Stimulated activated naive CD8-positive, alpha-beta T cell treated with anti-CD3 and anti-CD28 coated beads, Interleukin-15, amount 100 ng/mL, for 72 hours (primary cell): ENCODE measurements at regions not wholly inside any gene's neighbourhood (a gene's known extent, or its start where the extent isn't known, plus 50 kb on each side); places are given as distances from the start of the nearest gene placed in this dataset.
"Not testable (repeated sequence)": the region's sequence is repeated elsewhere in the genome, so short reads cannot be mapped to it uniquely, and the experiment has no call there.

Source experiments
- ATAC-seq: fragments of 150-1000 bp; cut with Tn5 transposase; 2 replicates; pipeline ENCODE4 v1.10.0; 2021; ENCODE audit warnings: mild to moderate bottlenecking, moderate library complexity
- DNase-seq, 2 donors: peaks; one replicate each; pipeline ENCODE4 v3.0.0; 2021 to 2022
- H3K27ac Mint-ChIP-seq, 2 donors: one replicate each; pipeline ENCODE4 v1.8.0; 2022; ENCODE audit warnings: mild to moderate bottlenecking in 2 of 2, mixed read lengths in 2 of 2, moderate library complexity in 2 of 2
- H3K27me3 Mint-ChIP-seq: one replicate; pipeline ENCODE4 v1.8.0; 2022; ENCODE audit warnings: mixed read lengths
- H3K4me1 Mint-ChIP-seq: one replicate; pipeline ENCODE4 v1.8.0; 2022; ENCODE audit warnings: mild to moderate bottlenecking, mixed read lengths
- H3K4me3 Mint-ChIP-seq, 2 donors: one replicate each; pipeline ENCODE4 v1.8.0; 2022; ENCODE audit warnings: mild to moderate bottlenecking in 2 of 2, mixed read lengths in 2 of 2, moderate library complexity in 1 of 2
- H3K9me3 Mint-ChIP-seq, 2 donors: one replicate each; pipeline ENCODE4 v1.8.0; 2022; ENCODE audit warnings: mixed read lengths in 2 of 2

GRCh38 chr3:30475038-30475808 is 131.2 kb upstream of the TGFBR2 start:
- peaks cover 55% of the 10 kb centered on the region for H3K4me1 Mint-ChIP-seq
- H3K9me3 Mint-ChIP-seq, result peaks cover 8 to 10% of the 10 kb centered on the region in 2 donors
- peak overlapping the region; percentile 47 to 71 for H3K4me3 Mint-ChIP-seq
- ATAC-seq (peak; percentile 94), DNase-seq (peak; percentile 52 to 55)
- H3K27ac Mint-ChIP-seq, result peak overlapping the region; percentile 16 to 83
- no peaks in the 10 kb centered on the region for H3K27me3 Mint-ChIP-seq

- ATAC-seq (no peak), DNase-seq (no peak)
- peaks cover 10 to 12% of the 10 kb centered on the region in 2 donors for H3K9me3 Mint-ChIP-seq
- no peaks in the 10 kb centered on the region for H3K27me3 Mint-ChIP-seq
- peak overlapping the region in 1 of 2 donors; percentile 71 for H3K4me3 Mint-ChIP-seq
- H3K4me1 Mint-ChIP-seq, result peaks cover 49% of the 10 kb centered on the region
- H3K27ac Mint-ChIP-seq, result peak overlapping the region in 1 of 2 donors; percentile 83
These were observed 130.6 kb upstream of the TGFBR2 start for GRCh38 chr3:30475809-30476178.

- ATAC-seq (peak; percentile 88), DNase-seq (no peak)
- H3K27ac Mint-ChIP-seq, result peak overlapping the region; percentile 90 to 95
- peaks cover 16 to 18% of the 10 kb centered on the region in 2 donors for H3K9me3 Mint-ChIP-seq
- peaks cover 44% of the 10 kb centered on the region for H3K4me1 Mint-ChIP-seq
- no peaks in the 10 kb centered on the region for H3K27me3 Mint-ChIP-seq
- H3K4me3 Mint-ChIP-seq, result peak overlapping the region in 1 of 2 donors; percentile 36
These were observed 129.9 kb upstream of the TGFBR2 start for GRCh38 chr3:30476368-30477084.

GRCh38 chr3:30477149-30477921 is 129.1 kb upstream of the TGFBR2 start:
- ATAC-seq (no peak), DNase-seq (no peak)
- Mint-ChIP-seq H3K27me3 (no peaks in the 10 kb centered on the region), H3K27ac (peak overlapping the region; percentile 90 to 95), H3K4me3 (peak overlapping the region in 1 of 2 donors; percentile 36), H3K4me1 (peaks cover 44% of the 10 kb centered on the region), H3K9me3 (peaks cover 16 to 18% of the 10 kb centered on the region in 2 donors)

GRCh38 chr3:30479737-30480136 is 126.7 kb upstream of the TGFBR2 start:
- H3K27me3 Mint-ChIP-seq, H3K4me3 Mint-ChIP-seq, H3K27ac Mint-ChIP-seq, DNase-seq, ATAC-seq: not testable (repeated sequence)
- Mint-ChIP-seq H3K4me1 (peaks cover 37% of the 10 kb centered on the region), H3K9me3 (peaks cover 16 to 18% of the 10 kb centered on the region in 2 donors)

GRCh38 chr3:30480156-30480555 is 126.2 kb upstream of the TGFBR2 start:
- not testable (repeated sequence) for H3K4me3 Mint-ChIP-seq, ATAC-seq, DNase-seq, H3K27ac Mint-ChIP-seq, H3K27me3 Mint-ChIP-seq
- Mint-ChIP-seq H3K9me3 (peaks cover 16 to 18% of the 10 kb centered on the region in 2 donors), H3K4me1 (peaks cover 33% of the 10 kb centered on the region)

GRCh38 chr3:30480587-30480986 is 125.8 kb upstream of the TGFBR2 start:
- Mint-ChIP-seq H3K9me3 (peaks cover 18% of the 10 kb centered on the region in 2 donors), H3K4me1 (peaks cover 28% of the 10 kb centered on the region), H3K4me3 (no peak overlapping the region), H3K27ac (no peak overlapping the region), H3K27me3 (no peaks in the 10 kb centered on the region)
- no peak for DNase-seq
- ATAC-seq, result no peak

- Mint-ChIP-seq H3K27ac (no peak overlapping the region), H3K4me3 (no peak overlapping the region), H3K27me3 (no peaks in the 10 kb centered on the region), H3K4me1 (peaks cover 22% of the 10 kb centered on the region), H3K9me3 (peaks cover 18 to 22% of the 10 kb centered on the region in 2 donors)
- ATAC-seq (peak; percentile 53), DNase-seq (no peak)
These were observed 125.2 kb upstream of the TGFBR2 start for GRCh38 chr3:30481241-30481640.

GRCh38 chr3:30484229-30484628 is 122.2 kb upstream of the TGFBR2 start:
- H3K27me3 Mint-ChIP-seq, H3K4me1 Mint-ChIP-seq, H3K27ac Mint-ChIP-seq, DNase-seq, ATAC-seq, H3K4me3 Mint-ChIP-seq: not testable (repeated sequence)
- peaks cover 25 to 29% of the 10 kb centered on the region in 2 donors for H3K9me3 Mint-ChIP-seq

GRCh38 chr3:30486368-30486767 is 120.0 kb upstream of the TGFBR2 start:
- ATAC-seq, result no peak
- Mint-ChIP-seq H3K27ac (no peak overlapping the region), H3K9me3 (peaks cover 17 to 22% of the 10 kb centered on the region in 2 donors), H3K4me3 (no peak overlapping the region), H3K4me1 (no peaks in the 10 kb centered on the region), H3K27me3 (no peaks in the 10 kb centered on the region)
- DNase-seq, result no peak

- peaks cover 17 to 22% of the 10 kb centered on the region in 2 donors for H3K9me3 Mint-ChIP-seq
- H3K4me1 Mint-ChIP-seq, result no peaks in the 10 kb centered on the region
- H3K27ac Mint-ChIP-seq, result no peak overlapping the region
- no peak for ATAC-seq
- DNase-seq, result no peak
- no peak overlapping the region for H3K4me3 Mint-ChIP-seq
- H3K27me3 Mint-ChIP-seq, result no peaks in the 10 kb centered on the region
These were observed 118.2 kb upstream of the TGFBR2 start for GRCh38 chr3:30488070-30488756.

GRCh38 chr3:30492322-30493192 is 113.8 kb upstream of the TGFBR2 start:
- Mint-ChIP-seq H3K4me1 (peaks cover 31% of the 10 kb centered on the region), H3K27me3 (no peaks in the 10 kb centered on the region), H3K4me3 (no peak overlapping the region), H3K9me3 (peaks cover 12 to 22% of the 10 kb centered on the region in 2 donors), H3K27ac (no peak overlapping the region)
- DNase-seq (no peak), ATAC-seq (no peak)

GRCh38 chr3:30493911-30494311 is 112.5 kb upstream of the TGFBR2 start:
- Mint-ChIP-seq H3K4me1 (peaks cover 31% of the 10 kb centered on the region), H3K27ac (no peak overlapping the region), H3K4me3 (no peak overlapping the region), H3K27me3 (no peaks in the 10 kb centered on the region), H3K9me3 (peaks cover 7 to 15% of the 10 kb centered on the region in 2 donors)
- ATAC-seq, result no peak
- DNase-seq, result no peak
